GM12878 (cell line): ENCODE measurements at regions not wholly inside any gene's neighbourhood (a gene's known extent, or its start where the extent isn't known, plus 50 kb on each side); places are given as distances from the start of the nearest gene placed in this dataset.

ENCODE experiments used
- ATAC-seq: fragments of 200-7000 bp; cut with Tn5 transposase; 3 replicates; pipeline ENCODE4 v1.9.1; 2020; ENCODE audit warnings: mild to moderate bottlenecking, moderate library complexity
- BruUV-seq: library from RNA; stranded (reverse); fragments of 400-500 nt; replicated peaks from 2 replicates; lab custom pipeline; 2021; lab: Mats Ljungman, UMichigan
- CTCF ChIA-PET: fragments of 300-600 bp; sonication (Branson Sonifier 250); formaldehyde crosslinking; extraction: SDS; loops from one replicate; lab custom pipeline; 2021; ENCODE audit warnings: inconsistent platforms; lab: Yijun Ruan, JAX
- POLR2A ChIA-PET: fragments of 350-600 bp; formaldehyde crosslinking; extraction: SDS; loops from one replicate; lab custom pipeline; 2021; ENCODE audit warnings: inconsistent platforms; lab: Charles Lee
- RAD21 ChIA-PET: fragments of 300-600 bp; sonication (Branson Sonifier 250); formaldehyde crosslinking; loops from one replicate; lab custom pipeline; 2023; ENCODE audit warnings: antibody characterized with exemption; ENCODE audit not compliant: unreplicated experiment; lab: Charles Lee
- SMC1A ChIA-PET: fragments of 300-600 bp; sonication (Branson Sonifier 250); formaldehyde crosslinking; loops from one replicate; lab custom pipeline; 2023; ENCODE audit not compliant: unreplicated experiment, uncharacterized antibody; lab: Charles Lee
- DNase-seq: peaks from one replicate; pipeline ENCODE4 v3.0.0-alpha.2; 2011; ENCODE audit warnings: low read depth, low spot score
- FAIRE-seq: peaks from 3 replicates; lab custom pipeline; 2011; peaks lifted over from hg19 to GRCh38; lab: Jason Lieb, UNC
- H2AFZ ChIP-seq: 2 replicates; pipeline ENCODE4 v1.6.0; 2011; ENCODE audit warnings: low read depth, low read length, control low read depth; ENCODE audit not compliant: control insufficient read depth
- H3K27ac ChIP-seq: 2 replicates; pipeline ENCODE4 v1.5.1; 2011; ENCODE audit warnings: control low read depth; ENCODE audit not compliant: control insufficient read depth, insufficient read depth
- H3K27me3 ChIP-seq, 2 experiments: replicated peaks in 1 of 2; 2 replicates each; pipeline versions ENCODE4 v1.6.0 to v1.6.1; 2011; ENCODE audit warnings: low read length in 1 of 2; ENCODE audit not compliant: control insufficient read depth in 2 of 2, insufficient read depth in 2 of 2
- H3K36me3 ChIP-seq, 2 experiments: 2 replicates each; pipeline ENCODE4 v1.5.1; 2011; ENCODE audit warnings: low read length in 1 of 2; ENCODE audit not compliant: control insufficient read depth in 2 of 2, insufficient read depth in 2 of 2
- H3K4me1 ChIP-seq: 2 replicates; pipeline ENCODE4 v1.6.1; 2011; ENCODE audit warnings: mild to moderate bottlenecking, low read length, moderate library complexity, mixed read lengths; ENCODE audit not compliant: control insufficient read depth, insufficient read depth
- H3K4me2 ChIP-seq: 2 replicates; pipeline ENCODE4 v1.6.0; 2011; ENCODE audit warnings: control low read depth; ENCODE audit not compliant: control insufficient read depth, insufficient read depth
- H3K4me3 ChIP-seq: fragments of 200-600 bp; sonication (generic); 2 replicates; pipeline ENCODE4 v1.5.1; 2016
- H3K79me2 ChIP-seq: 2 replicates; pipeline ENCODE4 v1.6.0; 2011; ENCODE audit warnings: low read length; ENCODE audit not compliant: control insufficient read depth, insufficient read depth
- H3K9ac ChIP-seq: 2 replicates; pipeline ENCODE4 v1.8.0; 2011; ENCODE audit warnings: low read length, control low read depth, mixed read lengths; ENCODE audit not compliant: control insufficient read depth, insufficient read depth
- H3K9me3 ChIP-seq: replicated peaks from 3 replicates; pipeline ENCODE4 v1.5.1; 2011; ENCODE audit warnings: mild to moderate bottlenecking, low read length; ENCODE audit not compliant: control insufficient read depth, insufficient read depth
- H4K20me1 ChIP-seq: 2 replicates; pipeline ENCODE4 v1.6.0; 2011; ENCODE audit not compliant: control insufficient read depth, insufficient read depth
- CHD2 ChIP-seq: IDR thresholded peaks from 2 replicates; pipeline ENCODE4 v1.6.1; 2011; ENCODE audit warnings: low read depth, low read length, improper control_type of control experiment, borderline replicate concordance
- IRF4 ChIP-seq: IDR thresholded peaks from 2 replicates; pipeline ENCODE4 v1.6.1; 2011; ENCODE audit warnings: low read depth, low read length
- KLF5 ChIP-seq: fragments of 450-650 bp; IDR thresholded peaks from 2 replicates; pipeline ENCODE4 v1.6.1; 2014; ENCODE audit warnings: mild to moderate bottlenecking; ENCODE audit not compliant: partially characterized antibody
- MEF2B ChIP-seq: fragments of 450-650 bp; IDR thresholded peaks from 2 replicates; pipeline ENCODE4 v1.6.1; 2018; ENCODE audit warnings: mild to moderate bottlenecking, moderate library complexity; ENCODE audit not compliant: partially characterized antibody, poor library complexity, severe bottlenecking
- MTA3 ChIP-seq: IDR thresholded peaks from 2 replicates; pipeline ENCODE4 v1.6.1; 2012; ENCODE audit warnings: low read length, inconsistent platforms, borderline replicate concordance
- POLR2AphosphoS5 ChIP-seq: IDR thresholded peaks from 2 replicates; pipeline ENCODE4 v1.6.1; 2011; ENCODE audit warnings: mild to moderate bottlenecking, low read length, inconsistent platforms
- RB1 ChIP-seq: fragments of 450-650 bp; formaldehyde crosslinking; IDR thresholded peaks from 2 replicates; pipeline ENCODE4 v1.6.1; 2017; ENCODE audit warnings: mild to moderate bottlenecking, borderline replicate concordance
- SMC3 ChIP-seq: IDR thresholded peaks from 2 replicates; pipeline ENCODE4 v1.6.1; 2011; ENCODE audit warnings: low read length, improper control_type of control experiment, borderline replicate concordance
- TCF7 ChIP-seq: IDR thresholded peaks from 2 replicates; pipeline ENCODE4 v1.6.1; 2014; ENCODE audit warnings: antibody characterized with exemption, borderline replicate concordance
- ZBTB33 ChIP-seq: fragments of 450-650 bp; IDR thresholded peaks from 2 replicates; pipeline ENCODE4 v1.6.1; 2017; ENCODE audit warnings: mild to moderate bottlenecking
- ZNF207 ChIP-seq: fragments of 450-650 bp; IDR thresholded peaks from 2 replicates; pipeline ENCODE4 v1.6.1; 2014; ENCODE audit warnings: antibody characterized with exemption, mild to moderate bottlenecking, borderline replicate concordance
- ZNF24 ChIP-seq: fragments of 450-650 bp; IDR thresholded peaks from 2 replicates; pipeline ENCODE4 v1.6.1; 2017; ENCODE audit warnings: antibody characterized with exemption, mild to moderate bottlenecking
- ZNF622 ChIP-seq: fragments of 450-650 bp; IDR thresholded peaks from 2 replicates; pipeline ENCODE4 v1.6.1; 2017; ENCODE audit warnings: mild to moderate bottlenecking, inconsistent platforms
- ZZZ3 ChIP-seq: IDR thresholded peaks from 2 replicates; pipeline ENCODE4 v1.6.1; 2011; ENCODE audit warnings: low read depth; ENCODE audit not compliant: control insufficient read depth, insufficient read length
- WGBS: methylation state at CpG from one replicate; pipeline ENCODE4 v1.1.6; 2016; ENCODE audit warnings: low lambda C conversion rate; ENCODE audit not compliant: insufficient replicate concordance, insufficient coverage; ENCODE audit errors: missing lambda C conversion rate; 5-methylcytosine and 5-hydroxymethylcytosine counted together
- in situ Hi-C: fragments of 300-500 bp; cut with MboI; formaldehyde crosslinking; loops from 9 replicates; pipeline ENCODE4 v1.14.3; 2018; ENCODE audit warnings: mixed read lengths
- intact Hi-C: fragments of 100-400 bp; cut with micrococcal nuclease; formaldehyde crosslinking; loops from one replicate; pipeline ENCODE4 v1.14.2; 2022; ENCODE audit not compliant: unreplicated experiment

- TF ChIP-seq ZNF24 (no peak), SMC3 (no peak), CHD2 (no peak)
Measured at GRCh38 chr5:173455599-173455957, 127.4 kb upstream of the STC2 start (continued).

GRCh38 chr5:173454736-173455598, 126.8 kb upstream of the STC2 start:
- no peak for FAIRE-seq

More at GRCh38 chr5:173454736-173455598, 126.8 kb upstream of the STC2 start:
- no peak overlapping the region for H2AFZ ChIP-seq
- in situ Hi-C loops (no loop called here), intact Hi-C loops (no loop called here)
- TF ChIP-seq IRF4 = no peak
- TF ChIP-seq MEF2B = no peak
- no peak for TF ChIP-seq ZZZ3
- no peak for TF ChIP-seq RB1
- TF ChIP-seq ZNF207 = no peak
- TF ChIP-seq MTA3 = no peak
- TF ChIP-seq ZNF622 = no peak
- no peak for TF ChIP-seq KLF5
- TF ChIP-seq POLR2AphosphoS5 = no peak
- no peak for TF ChIP-seq TCF7
- TF ChIP-seq ZBTB33 = no peak
- no peaks in the 10 kb centered on the region; a peak in 1 of 4 replicates for H3K27me3 ChIP-seq
- H3K9me3 ChIP-seq = no peaks in the 10 kb centered on the region
- H3K36me3 ChIP-seq = no peaks in the 10 kb centered on the region
- no TSS peak for BruUV-seq
- H4K20me1 ChIP-seq = no peaks in the 10 kb centered on the region
- ChIA-PET RAD21 (no interaction called here), POLR2A (no interaction called here), SMC1A (no interaction called here), CTCF (interaction anchor here (1.0 kb wide), 1 partner anchor 14 kb away, joined by 3 read pairs; no protein-coding TSS in a partner anchor)
- WGBS = 52% methylated on average over 10 of the region's 10 CpGs
- no peak for ATAC-seq
- H3K4me2 ChIP-seq = no peak overlapping the region
- H3K4me3 ChIP-seq = no peak overlapping the region
- H3K79me2 ChIP-seq = no peaks in the 10 kb centered on the region
- no peaks in the 10 kb centered on the region for H3K4me1 ChIP-seq
- no peak overlapping the region for H3K9ac ChIP-seq
- DNase-seq = no peak
- H3K27ac ChIP-seq = no peak overlapping the region
